Endothelial cell of umbilical vein (primary cell): ENCODE measurements at regions not wholly inside any gene's neighbourhood (a gene's known extent, or its start where the extent isn't known, plus 50 kb on each side); places are given as distances from the start of the nearest gene placed in this dataset.

ENCODE experiments used
- BruUV-seq: library from RNA; stranded (reverse); fragments of 400-500 nt; replicated peaks from 2 replicates; lab custom pipeline; 2021; lab: Mats Ljungman, UMichigan
- CTCF ChIA-PET: fragments of 300-600, 350-600 bp; sonication (Branson Sonifier 250); formaldehyde crosslinking; loops from one replicate; lab custom pipeline; 2021; ENCODE audit warnings: antibody characterized with exemption, inconsistent platforms; lab: Charles Lee
- POLR2A ChIA-PET: fragments of 300-600, 350-600 bp; sonication (Branson Sonifier 250); formaldehyde crosslinking; loops from one replicate; lab custom pipeline; 2021; ENCODE audit warnings: antibody characterized with exemption, inconsistent platforms; lab: Charles Lee
- DNase-seq: peaks from one replicate; pipeline ENCODE4 v3.0.0-alpha.2; 2011; ENCODE audit warnings: low read depth, low spot score
- FAIRE-seq: peaks from 2 replicates; lab custom pipeline; 2011; peaks lifted over from hg19 to GRCh38; lab: Jason Lieb, UNC
- H2AFZ ChIP-seq: 2 replicates; pipeline ENCODE4 v1.6.0; 2012; ENCODE audit warnings: low read depth, low read length, control low read depth, inconsistent platforms
- H3K27ac ChIP-seq: 2 replicates; pipeline ENCODE4 v1.5.1; 2011; ENCODE audit warnings: low read depth, mild to moderate bottlenecking, control low read depth, low read length, moderate library complexity; ENCODE audit not compliant: insufficient read depth
- H3K27me3 ChIP-seq, 2 experiments: 2 replicates each; pipeline versions ENCODE4 v1.6.0 to v1.6.1; 2011; ENCODE audit warnings: low read length in 2 of 2, mixed read lengths in 1 of 2; ENCODE audit not compliant: control insufficient read depth in 2 of 2, insufficient read depth in 2 of 2
- H3K36me3 ChIP-seq, 2 experiments: 2 replicates in 1 of 2; 3 replicates in 1 of 2; pipeline ENCODE4 v1.5.1; 2011; ENCODE audit warnings: low read length in 2 of 2, mild to moderate bottlenecking in 1 of 2, moderate library complexity in 1 of 2; ENCODE audit not compliant: control insufficient read depth in 2 of 2, insufficient read depth in 2 of 2; ENCODE audit errors: extremely low read depth in 1 of 2
- H3K4me1 ChIP-seq: 3 replicates; pipeline ENCODE4 v1.5.1; 2011; ENCODE audit warnings: mild to moderate bottlenecking, low read length; ENCODE audit not compliant: control insufficient read depth, insufficient read depth; ENCODE audit errors: extremely low read depth
- H3K4me2 ChIP-seq: 2 replicates; pipeline ENCODE4 v1.6.1; 2011; ENCODE audit warnings: low read length, control low read depth, mixed read lengths; ENCODE audit not compliant: insufficient read depth
- H3K4me3 ChIP-seq, 3 experiments: fragments of 200-600 bp in 1 of 3; sonication (generic), shearing (Covaris generic) in 1 of 3; replicated peaks in 1 of 3; 2 replicates each; pipeline ENCODE4 v1.5.1; 2011 to 2016; ENCODE audit warnings: control low read depth in 3 of 3, low read length in 3 of 3, mild to moderate bottlenecking in 2 of 3, inconsistent platforms in 1 of 3, low read depth in 1 of 3, moderate library complexity in 1 of 3; ENCODE audit not compliant: insufficient read depth in 1 of 3
- H3K79me2 ChIP-seq: 2 replicates; pipeline ENCODE4 v1.6.0; 2012; ENCODE audit warnings: low read length, inconsistent platforms; ENCODE audit not compliant: control insufficient read depth, insufficient read depth
- H3K9ac ChIP-seq: replicated peaks from 2 replicates; pipeline ENCODE3; 2011; ENCODE audit warnings: low read length, control low read depth; ENCODE audit not compliant: insufficient read depth; ENCODE audit errors: extremely low read depth
- H3K9me1 ChIP-seq: replicated peaks from 3 replicates; pipeline ENCODE4 v1.6.0; 2011; ENCODE audit warnings: mild to moderate bottlenecking, low read length; ENCODE audit not compliant: control insufficient read depth, insufficient read depth; ENCODE audit errors: extremely low read depth
- H3K9me3 ChIP-seq: replicated peaks from 2 replicates; pipeline ENCODE4 v1.5.1; 2012; ENCODE audit warnings: low read length, inconsistent platforms; ENCODE audit not compliant: control insufficient read depth, insufficient read depth
- H4K20me1 ChIP-seq: replicated peaks from 2 replicates; pipeline ENCODE3; 2011; ENCODE audit warnings: mild to moderate bottlenecking, low read length; ENCODE audit not compliant: control insufficient read depth, insufficient read depth; ENCODE audit errors: extremely low read depth
- EZH2 ChIP-seq: IDR thresholded peaks from 2 replicates; pipeline ENCODE4 v1.6.1; 2012; ENCODE audit warnings: borderline replicate concordance, low read depth, mild to moderate bottlenecking, moderate library complexity, low read length, inconsistent platforms; ENCODE audit not compliant: severe bottlenecking
- FOS ChIP-seq: IDR thresholded peaks from 2 replicates; pipeline ENCODE4 v1.6.1; 2011; ENCODE audit warnings: mild to moderate bottlenecking, low read length, moderate library complexity, borderline replicate concordance; ENCODE audit not compliant: insufficient read depth
- GATA2 ChIP-seq: IDR thresholded peaks from 2 replicates; pipeline ENCODE4 v1.7.0; 2011; ENCODE audit warnings: low read depth, mild to moderate bottlenecking, moderate library complexity, mixed read lengths, low read length; ENCODE audit not compliant: insufficient read length, insufficient read depth
- JUN ChIP-seq: IDR thresholded peaks from 2 replicates; pipeline ENCODE4 v1.6.1; 2011; ENCODE audit warnings: borderline replicate concordance, low read depth; ENCODE audit not compliant: insufficient read length, insufficient read depth
- MYC ChIP-seq: IDR thresholded peaks from one replicate; pipeline ENCODE4 v1.6.1; 2011; ENCODE audit warnings: mild to moderate bottlenecking, low read depth, low read length
- POLR2A ChIP-seq: IDR thresholded peaks from 2 replicates; pipeline ENCODE4 v1.6.1; 2012; ENCODE audit warnings: low read depth, mild to moderate bottlenecking, control low read depth, low read length
- POLR2AphosphoS5 ChIP-seq: IDR thresholded peaks from 2 replicates; pipeline ENCODE4 v1.6.1; 2012; ENCODE audit warnings: low read depth, mild to moderate bottlenecking, control low read depth, low read length, moderate library complexity; ENCODE audit not compliant: insufficient read depth
- dilution Hi-C: fragments of 300-500 bp; cut with MboI; formaldehyde crosslinking; loops from one replicate; pipeline ENCODE4 v1.15.0; 2019; ENCODE audit warnings: low sequenced_read_pairs; ENCODE audit not compliant: extremely low pct_ligation_motif_present
- intact Hi-C: fragments of 100-400 bp; cut with micrococcal nuclease; formaldehyde crosslinking; loops from one replicate; pipeline ENCODE4 v1.10.0; 2022
- TF ChIP-seq, protein P1 (sequence below), 2 donors: IDR thresholded peaks; 1 replicate in 1 of 2; 2 replicates in 1 of 2; pipeline ENCODE4 v1.5.1; 2011; ENCODE audit warnings: low read length in 2 of 2, mild to moderate bottlenecking in 2 of 2, moderate library complexity in 2 of 2, control low read depth in 1 of 2, inconsistent platforms in 1 of 2, low read depth in 1 of 2; ENCODE audit not compliant: insufficient read depth in 1 of 2; ENCODE audit errors: extremely low read depth in 1 of 2
- TF ChIP-seq, protein P2 (sequence below): IDR thresholded peaks from 2 replicates; pipeline ENCODE4 v1.6.1; 2011; ENCODE audit not compliant: insufficient read depth, insufficient read length

- no peak overlapping the region for H3K27ac ChIP-seq
- ChIA-PET CTCF (no interaction called here), POLR2A (no interaction called here)
- no peak overlapping the region for H2AFZ ChIP-seq
- no peaks in the 10 kb centered on the region for H3K9me3 ChIP-seq
- TF ChIP-seq JUN = no peak
- no peak for TF ChIP-seq MYC
- TF ChIP-seq, protein P1, sequence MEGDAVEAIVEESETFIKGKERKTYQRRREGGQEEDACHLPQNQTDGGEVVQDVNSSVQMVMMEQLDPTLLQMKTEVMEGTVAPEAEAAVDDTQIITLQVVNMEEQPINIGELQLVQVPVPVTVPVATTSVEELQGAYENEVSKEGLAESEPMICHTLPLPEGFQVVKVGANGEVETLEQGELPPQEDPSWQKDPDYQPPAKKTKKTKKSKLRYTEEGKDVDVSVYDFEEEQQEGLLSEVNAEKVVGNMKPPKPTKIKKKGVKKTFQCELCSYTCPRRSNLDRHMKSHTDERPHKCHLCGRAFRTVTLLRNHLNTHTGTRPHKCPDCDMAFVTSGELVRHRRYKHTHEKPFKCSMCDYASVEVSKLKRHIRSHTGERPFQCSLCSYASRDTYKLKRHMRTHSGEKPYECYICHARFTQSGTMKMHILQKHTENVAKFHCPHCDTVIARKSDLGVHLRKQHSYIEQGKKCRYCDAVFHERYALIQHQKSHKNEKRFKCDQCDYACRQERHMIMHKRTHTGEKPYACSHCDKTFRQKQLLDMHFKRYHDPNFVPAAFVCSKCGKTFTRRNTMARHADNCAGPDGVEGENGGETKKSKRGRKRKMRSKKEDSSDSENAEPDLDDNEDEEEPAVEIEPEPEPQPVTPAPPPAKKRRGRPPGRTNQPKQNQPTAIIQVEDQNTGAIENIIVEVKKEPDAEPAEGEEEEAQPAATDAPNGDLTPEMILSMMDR (IDR thresholded peaks at IDR 0.05; ENCODE audit: extremely low read depth in 1 of 2, insufficient read depth in 1 of 2, low read depth in 1 of 2, low read length in 2 of 2) = no peak
- TF ChIP-seq POLR2A = no peak
- TF ChIP-seq GATA2 = no peak
- no peak for TF ChIP-seq POLR2AphosphoS5
- TF ChIP-seq, protein P2, sequence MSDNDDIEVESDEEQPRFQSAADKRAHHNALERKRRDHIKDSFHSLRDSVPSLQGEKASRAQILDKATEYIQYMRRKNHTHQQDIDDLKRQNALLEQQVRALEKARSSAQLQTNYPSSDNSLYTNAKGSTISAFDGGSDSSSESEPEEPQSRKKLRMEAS = no peak
- TF ChIP-seq FOS = no peak
- no peak for TF ChIP-seq EZH2
- no peaks in the 10 kb centered on the region for H3K9me1 ChIP-seq
- FAIRE-seq (no peak), DNase-seq (no peak)
- BruUV-seq = no TSS peak
- no peaks in the 10 kb centered on the region for H3K36me3 ChIP-seq
- dilution Hi-C loops (no loop called here), intact Hi-C loops (no loop called here)
- H3K4me2 ChIP-seq = no peak overlapping the region
- H3K4me3 ChIP-seq = no peak overlapping the region
- H3K27me3 ChIP-seq = no peaks in the 10 kb centered on the region
- no peaks in the 10 kb centered on the region for H4K20me1 ChIP-seq
- H3K9ac ChIP-seq = no peak overlapping the region
- H3K79me2 ChIP-seq = no peaks in the 10 kb centered on the region
- no peaks in the 10 kb centered on the region for H3K4me1 ChIP-seq
These were observed 443.2 kb upstream of the ID2 start for GRCh38 chr2:8238521-8239230.
